Nephron (organoid): ENCODE measurements at regions not wholly inside any gene's neighbourhood (a gene's known extent, or its start where the extent isn't known, plus 50 kb on each side); places are given as distances from the start of the nearest gene placed in this dataset.

Experiments
- H3K27ac Mint-ChIP-seq, 3 experiments: 2 replicates each; pipeline ENCODE4 v1.8.0; 2020; ENCODE audit warnings: mixed read lengths in 3 of 3, mild to moderate bottlenecking in 2 of 3, moderate library complexity in 1 of 3
- H3K27me3 Mint-ChIP-seq: 2 replicates; pipeline ENCODE4 v1.8.0; 2021; ENCODE audit warnings: low read depth, mild to moderate bottlenecking, moderate library complexity, mixed read lengths
- H3K36me3 Mint-ChIP-seq: 2 replicates; pipeline ENCODE4 v1.8.0; 2020; ENCODE audit warnings: low read depth, mixed read lengths
- H3K4me1 Mint-ChIP-seq: 2 replicates; pipeline ENCODE4 v1.8.0; 2020; ENCODE audit warnings: mixed read lengths
- H3K4me3 Mint-ChIP-seq, 3 experiments: 2 replicates each; pipeline ENCODE4 v1.8.0; 2020; ENCODE audit warnings: mild to moderate bottlenecking in 3 of 3, mixed read lengths in 3 of 3, moderate library complexity in 2 of 3
- H3K9me3 Mint-ChIP-seq: 2 replicates; pipeline ENCODE4 v1.8.0; 2020; ENCODE audit warnings: mixed read lengths
- TF ChIP-seq, protein P1 (sequence below), 3 experiments: fragments of 200-600 bp; sonication (generic); IDR thresholded peaks; one replicate each; pipeline ENCODE4 v1.5.0; 2021; ENCODE audit warnings: antibody characterized with exemption in 3 of 3; ENCODE audit not compliant: unreplicated experiment in 3 of 3

DNA sequence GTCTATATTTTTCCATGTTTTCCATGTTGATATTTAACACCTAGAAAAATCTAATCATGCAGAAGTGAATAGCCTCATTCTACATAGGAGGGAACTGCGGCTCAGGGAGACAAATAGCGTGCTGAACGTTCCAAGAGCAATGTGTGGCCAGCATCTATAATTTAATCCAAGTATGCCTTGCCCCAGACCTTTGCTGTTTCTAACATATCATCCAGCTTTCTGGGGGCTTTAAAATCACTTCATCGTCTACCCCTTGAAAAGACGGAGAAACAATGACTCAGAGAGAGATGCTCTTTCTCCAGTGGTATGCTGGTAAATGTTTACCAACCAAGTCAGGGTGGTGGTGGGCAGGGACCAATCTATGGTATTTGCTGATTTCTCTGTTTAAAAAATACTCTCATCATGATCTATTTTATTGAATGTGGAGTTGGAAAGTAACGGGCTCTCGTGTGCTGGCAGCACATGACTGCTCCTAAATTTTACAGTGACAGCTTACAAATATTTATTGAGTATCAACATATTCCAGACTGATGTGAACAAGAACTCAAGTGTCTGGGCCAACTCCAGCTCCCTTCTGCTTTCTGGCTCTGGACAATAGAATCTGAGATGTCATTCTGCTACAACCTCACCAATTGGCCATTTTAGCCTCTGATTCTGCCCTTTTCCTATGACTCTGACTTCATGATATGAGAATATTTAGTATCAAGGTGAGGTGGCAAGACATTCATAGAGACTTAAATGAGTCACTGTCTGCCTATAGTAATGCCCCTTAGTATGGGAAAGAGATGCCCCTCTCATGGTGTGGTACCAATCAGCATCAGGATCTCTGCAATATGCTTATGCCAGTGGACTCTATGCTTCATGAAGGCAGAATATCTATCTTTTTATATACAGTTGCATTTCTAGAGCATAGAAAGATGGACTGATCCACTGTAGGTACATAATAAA is 407.4 kb upstream of the TNC start:
- TF ChIP-seq, protein P1, sequence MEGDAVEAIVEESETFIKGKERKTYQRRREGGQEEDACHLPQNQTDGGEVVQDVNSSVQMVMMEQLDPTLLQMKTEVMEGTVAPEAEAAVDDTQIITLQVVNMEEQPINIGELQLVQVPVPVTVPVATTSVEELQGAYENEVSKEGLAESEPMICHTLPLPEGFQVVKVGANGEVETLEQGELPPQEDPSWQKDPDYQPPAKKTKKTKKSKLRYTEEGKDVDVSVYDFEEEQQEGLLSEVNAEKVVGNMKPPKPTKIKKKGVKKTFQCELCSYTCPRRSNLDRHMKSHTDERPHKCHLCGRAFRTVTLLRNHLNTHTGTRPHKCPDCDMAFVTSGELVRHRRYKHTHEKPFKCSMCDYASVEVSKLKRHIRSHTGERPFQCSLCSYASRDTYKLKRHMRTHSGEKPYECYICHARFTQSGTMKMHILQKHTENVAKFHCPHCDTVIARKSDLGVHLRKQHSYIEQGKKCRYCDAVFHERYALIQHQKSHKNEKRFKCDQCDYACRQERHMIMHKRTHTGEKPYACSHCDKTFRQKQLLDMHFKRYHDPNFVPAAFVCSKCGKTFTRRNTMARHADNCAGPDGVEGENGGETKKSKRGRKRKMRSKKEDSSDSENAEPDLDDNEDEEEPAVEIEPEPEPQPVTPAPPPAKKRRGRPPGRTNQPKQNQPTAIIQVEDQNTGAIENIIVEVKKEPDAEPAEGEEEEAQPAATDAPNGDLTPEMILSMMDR (IDR thresholded peaks at IDR 0.05; ENCODE audit: unreplicated experiment in 3 of 3), result no peak
- Mint-ChIP-seq H3K27ac (no peak overlapping the region), H3K27me3 (peaks cover 4% of the 10 kb centered on the region), H3K9me3 (peaks cover 5% of the 10 kb centered on the region), H3K36me3 (no peaks in the 10 kb centered on the region), H3K4me1 (peaks cover 47% of the 10 kb centered on the region), H3K4me3 (no peak overlapping the region)

DNA sequence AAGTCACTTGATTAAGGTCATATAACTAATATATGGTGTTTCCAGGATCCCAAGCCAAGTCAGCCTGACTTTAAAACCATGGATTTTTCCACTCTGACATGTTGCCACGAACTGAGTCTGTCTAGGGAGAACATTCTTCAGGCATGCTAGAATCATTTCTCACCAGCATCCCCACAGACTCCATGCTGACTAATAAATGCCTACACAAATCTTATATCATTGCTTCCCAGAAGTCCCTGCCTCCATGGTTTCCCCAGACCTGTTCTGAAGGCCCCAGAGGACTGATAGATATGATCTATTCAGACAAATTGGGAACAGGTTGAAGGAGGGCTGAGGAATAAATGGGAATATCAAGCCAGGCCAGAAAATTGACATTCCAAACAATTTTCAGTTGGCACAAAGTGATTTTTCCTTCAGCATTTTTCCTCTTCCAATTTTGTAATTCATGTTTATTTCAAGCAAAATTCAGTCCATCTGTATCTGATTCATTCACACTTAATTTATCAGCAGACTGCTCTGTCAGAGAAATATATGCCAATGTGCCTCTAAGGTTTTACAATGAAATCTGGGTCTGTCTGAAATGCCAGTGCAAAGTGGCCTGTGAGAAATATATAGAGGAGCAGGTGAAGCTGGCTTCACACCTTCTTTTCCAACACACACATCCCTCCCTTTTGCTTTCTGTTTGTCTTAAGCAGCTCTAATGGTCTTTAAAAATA is 413.6 kb upstream of the TNC start:
- no peak overlapping the region for H3K27ac Mint-ChIP-seq
- TF ChIP-seq, protein P1 (IDR thresholded peaks at IDR 0.05; ENCODE audit: unreplicated experiment in 3 of 3), result no peak
- H3K4me3 Mint-ChIP-seq, result no peak overlapping the region
- H3K4me1 Mint-ChIP-seq, result peaks cover 5% of the 10 kb centered on the region
- H3K36me3 Mint-ChIP-seq, result no peaks in the 10 kb centered on the region
- no peaks in the 10 kb centered on the region for H3K27me3 Mint-ChIP-seq
- H3K9me3 Mint-ChIP-seq, result peaks cover 5% of the 10 kb centered on the region

DNA sequence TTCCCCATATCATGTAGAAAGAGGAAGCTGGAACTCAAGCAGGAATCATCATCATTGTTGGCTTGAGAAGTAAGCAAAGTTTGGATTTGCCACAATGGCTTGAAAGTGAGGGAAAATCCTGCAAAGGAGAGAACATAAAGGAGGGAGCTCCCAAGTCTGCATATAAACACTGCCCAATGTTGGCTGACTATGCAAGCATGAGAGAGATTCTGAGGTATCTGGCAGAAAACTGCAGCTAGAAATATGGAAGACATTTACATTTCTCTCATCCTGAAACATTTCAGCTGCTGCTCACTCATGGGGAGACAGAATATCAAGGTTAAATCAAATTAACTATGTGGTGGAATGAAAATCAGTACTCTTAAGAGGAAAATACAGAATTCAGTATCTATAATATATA is 415.6 kb upstream of the TNC start:
- TF ChIP-seq, protein P1 (IDR thresholded peaks at IDR 0.05; ENCODE audit: unreplicated experiment in 3 of 3), result no peak
- Mint-ChIP-seq H3K27ac (peak overlapping the region; percentile 37 to 48 (median 46)), H3K4me1 (peaks cover 5% of the 10 kb centered on the region), H3K9me3 (peaks cover 2% of the 10 kb centered on the region), H3K36me3 (no peaks in the 10 kb centered on the region), H3K27me3 (no peaks in the 10 kb centered on the region), H3K4me3 (no peak overlapping the region)

DNA sequence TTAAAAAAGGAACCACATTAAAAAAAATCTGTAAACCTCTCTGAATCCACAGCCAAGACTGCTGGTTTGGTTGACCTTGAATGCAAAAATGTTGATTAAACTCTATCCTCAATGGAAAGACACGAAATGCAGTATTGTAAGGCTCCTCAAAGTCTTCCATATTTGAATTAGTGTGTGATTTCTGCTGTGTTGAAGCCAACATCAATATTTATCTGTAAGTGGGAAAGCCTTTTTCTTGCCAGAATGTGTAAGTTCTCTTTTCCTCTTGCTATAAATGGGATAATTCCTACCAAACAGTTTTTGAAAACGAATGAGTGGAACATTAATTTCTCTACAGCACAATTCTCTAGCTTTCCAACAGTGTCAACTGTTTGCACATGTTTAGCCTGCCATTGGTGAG is 422.1 kb upstream of the TNC start:
- peak overlapping the region in 1 of 3 experiments; percentile 38 for H3K27ac Mint-ChIP-seq
- H3K36me3 Mint-ChIP-seq, result no peaks in the 10 kb centered on the region
- H3K4me1 Mint-ChIP-seq, result no peaks in the 10 kb centered on the region
- no peaks in the 10 kb centered on the region for H3K9me3 Mint-ChIP-seq
- TF ChIP-seq, protein P1 (IDR thresholded peaks at IDR 0.05; ENCODE audit: unreplicated experiment in 3 of 3), result no peak
- no peak overlapping the region for H3K4me3 Mint-ChIP-seq
- H3K27me3 Mint-ChIP-seq, result no peaks in the 10 kb centered on the region

DNA sequence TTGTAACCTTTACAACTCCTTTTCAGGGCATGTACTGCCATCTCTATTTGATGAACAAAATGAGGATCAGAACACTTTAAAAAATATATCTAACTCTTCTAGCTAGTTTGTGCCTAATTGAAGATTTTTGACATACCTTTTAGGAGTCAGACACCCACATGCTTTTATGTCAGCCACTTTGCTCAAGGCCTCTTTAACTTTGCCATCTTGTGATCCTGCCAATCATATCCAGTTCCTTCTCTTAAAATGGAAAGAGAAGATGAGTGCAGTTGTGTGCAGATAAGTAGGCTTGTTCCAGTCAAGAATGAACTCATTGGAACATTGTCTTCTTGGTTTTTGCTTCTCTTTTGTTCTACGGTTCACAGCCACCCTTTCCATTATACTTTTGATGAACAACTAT is 425.6 kb upstream of the TNC start:
- H3K27ac Mint-ChIP-seq, result no peak overlapping the region
- H3K4me1 Mint-ChIP-seq, result no peaks in the 10 kb centered on the region
- no peaks in the 10 kb centered on the region for H3K36me3 Mint-ChIP-seq
- TF ChIP-seq, protein P1 (IDR thresholded peaks at IDR 0.05; ENCODE audit: unreplicated experiment in 3 of 3), result no peak
- no peaks in the 10 kb centered on the region for H3K9me3 Mint-ChIP-seq
- no peak overlapping the region for H3K4me3 Mint-ChIP-seq
- no peaks in the 10 kb centered on the region for H3K27me3 Mint-ChIP-seq
